HG03139 (cell line): ENCODE measurements at regions not wholly inside any gene's neighbourhood (a gene's known extent, or its start where the extent isn't known, plus 50 kb on each side); places are given as distances from the start of the nearest gene placed in this dataset.

Experiments used
- ATAC-seq: cut with Tn5 transposase; IDR thresholded peaks from one replicate; pipeline ENCODE4 v1.9.1; 2021; ENCODE audit not compliant: unreplicated experiment

- no peak for ATAC-seq
Observed at GRCh38 chr4:124199185-124199584, 513.3 kb downstream of the ANKRD50 start.

GRCh38 chr4:124199755-124200154 is 512.8 kb downstream of the ANKRD50 start:
- ATAC-seq, result no peak

- ATAC-seq, result no peak
Observed at GRCh38 chr4:124201636-124202035, 510.9 kb downstream of the ANKRD50 start.

DNA sequence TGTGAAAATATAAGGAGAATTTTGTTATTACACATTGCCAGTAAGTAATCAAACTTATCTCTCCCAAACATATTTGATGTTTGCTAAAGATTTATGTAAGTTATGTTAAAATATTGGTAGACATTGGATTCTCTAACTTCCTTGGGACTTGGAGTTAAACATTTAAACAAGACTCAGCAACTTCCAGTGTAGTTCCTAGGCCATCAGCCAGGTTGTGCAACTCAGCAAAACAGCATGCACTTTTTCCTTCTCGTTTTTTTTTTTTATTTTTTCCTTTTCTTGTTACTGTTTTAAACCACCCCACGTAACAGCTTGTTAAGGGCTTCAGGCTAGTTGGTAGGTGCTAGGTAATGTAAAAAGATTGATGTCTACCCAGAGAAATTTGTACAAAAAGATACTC is 510.4 kb downstream of the ANKRD50 start:
- no peak for ATAC-seq

DNA sequence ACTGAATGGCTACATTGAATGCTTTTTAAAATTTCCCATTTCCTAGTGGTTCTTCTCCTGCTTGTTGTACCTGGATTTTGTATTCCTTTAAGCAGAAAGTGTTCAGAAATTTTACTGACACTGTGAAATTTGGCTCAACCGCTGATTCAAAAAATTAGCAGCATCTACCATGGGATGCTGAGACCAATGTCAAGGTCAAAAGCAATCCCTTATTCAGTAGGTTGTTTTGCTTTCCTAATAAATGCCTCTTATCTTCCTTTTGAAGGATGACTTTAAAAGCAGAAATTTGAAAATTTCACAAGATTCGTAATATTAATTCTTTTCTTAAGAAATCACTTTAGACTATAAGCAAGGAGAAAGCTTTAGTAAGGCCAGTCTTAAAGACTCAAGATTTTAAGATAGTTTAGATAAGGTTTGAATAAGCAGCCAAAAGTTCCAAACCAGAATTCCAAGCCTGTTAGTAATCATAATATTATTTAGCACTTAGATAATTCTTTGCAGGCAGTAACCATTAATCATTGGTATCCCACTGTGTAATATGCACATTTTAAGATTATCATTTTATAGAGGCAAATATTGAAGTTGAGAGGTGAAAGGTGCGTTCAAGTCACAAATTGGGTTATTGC is 508.8 kb downstream of the ANKRD50 start:
- no peak for ATAC-seq

GRCh38 chr4:124206779-124207605 is 505.5 kb downstream of the ANKRD50 start:
- ATAC-seq, result no peak

GRCh38 chr4:124209211-124209610 is 503.3 kb downstream of the ANKRD50 start:
- no peak for ATAC-seq

DNA sequence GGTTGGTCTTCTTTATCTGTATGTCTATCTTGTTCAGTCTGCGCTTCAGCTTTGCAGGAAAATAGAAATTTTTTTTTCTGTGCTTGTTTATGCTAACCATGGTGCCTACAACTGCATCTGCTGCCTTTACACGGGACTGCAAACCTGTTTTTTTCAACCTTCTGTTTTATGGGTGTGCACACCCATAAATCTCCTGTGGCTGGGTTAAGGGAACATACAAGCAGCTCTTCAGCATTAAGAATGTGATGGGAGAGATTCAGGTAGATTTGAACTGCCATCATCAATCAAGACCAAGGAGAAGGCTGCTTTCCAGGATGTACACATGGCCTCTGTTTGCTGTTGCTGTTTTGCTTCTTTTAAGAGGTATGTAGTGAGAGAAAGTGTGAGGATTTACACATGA is 502.9 kb downstream of the ANKRD50 start:
- no peak for ATAC-seq

- no peak for ATAC-seq
Observed at GRCh38 chr4:124210746-124211145, 501.8 kb downstream of the ANKRD50 start.

DNA sequence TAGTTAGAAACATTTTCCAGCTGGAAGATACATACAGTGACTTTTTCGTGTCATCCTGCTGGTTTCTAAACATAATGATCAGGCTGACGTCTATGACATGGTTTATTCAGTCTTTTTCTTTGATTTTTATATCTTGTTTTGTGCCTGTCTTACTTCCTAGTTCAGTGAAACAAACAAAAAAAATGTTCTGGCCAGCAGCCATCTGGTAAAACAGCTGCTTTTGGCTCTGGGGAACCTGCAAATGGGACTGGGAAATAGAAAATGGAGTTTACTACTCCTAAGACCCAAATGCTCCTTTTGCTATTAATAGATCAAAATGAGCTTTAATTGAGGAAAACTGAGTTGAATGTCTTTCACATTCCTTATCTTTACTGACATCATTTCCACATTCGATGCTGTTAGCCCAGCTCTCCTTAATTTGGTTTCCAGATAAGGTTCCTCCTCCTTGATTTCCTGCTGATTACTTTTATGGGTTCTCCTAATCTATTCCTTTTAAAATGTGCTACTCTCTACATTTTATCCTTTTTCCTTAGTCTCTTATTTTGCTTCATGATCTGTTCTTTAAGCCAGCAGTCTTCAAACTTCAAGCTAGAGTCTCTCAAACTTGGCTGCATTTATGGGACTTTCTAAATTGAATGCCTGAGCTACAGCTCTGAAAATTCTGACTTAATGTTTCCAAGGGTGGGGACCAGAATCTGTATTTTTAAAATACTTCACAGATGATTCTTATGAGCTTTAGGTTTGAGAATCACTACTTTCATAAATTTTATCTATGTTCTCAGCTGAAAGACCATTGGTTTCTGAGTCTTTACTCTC is 499.5 kb downstream of the ANKRD50 start:
- ATAC-seq, result no peak

DNA sequence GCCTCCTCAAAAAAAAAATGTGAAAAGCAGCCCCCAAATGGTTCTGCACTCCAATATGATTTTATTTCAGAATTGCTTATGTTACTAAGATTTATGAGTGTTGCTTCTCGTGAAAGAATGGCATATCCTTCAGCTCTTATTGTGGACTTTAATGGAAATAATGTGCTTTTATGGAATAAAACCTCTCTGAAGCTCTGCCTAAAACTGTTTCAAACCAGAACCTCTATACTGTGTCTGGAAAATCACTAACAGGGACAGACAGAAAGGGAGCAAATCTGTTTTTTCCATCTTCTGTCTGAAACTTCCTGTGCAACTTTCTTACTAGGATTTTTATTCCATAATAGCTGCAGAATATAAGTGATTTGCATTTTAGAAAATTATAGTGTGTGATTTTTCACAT is 493.1 kb downstream of the ANKRD50 start:
- ATAC-seq, result no peak

DNA sequence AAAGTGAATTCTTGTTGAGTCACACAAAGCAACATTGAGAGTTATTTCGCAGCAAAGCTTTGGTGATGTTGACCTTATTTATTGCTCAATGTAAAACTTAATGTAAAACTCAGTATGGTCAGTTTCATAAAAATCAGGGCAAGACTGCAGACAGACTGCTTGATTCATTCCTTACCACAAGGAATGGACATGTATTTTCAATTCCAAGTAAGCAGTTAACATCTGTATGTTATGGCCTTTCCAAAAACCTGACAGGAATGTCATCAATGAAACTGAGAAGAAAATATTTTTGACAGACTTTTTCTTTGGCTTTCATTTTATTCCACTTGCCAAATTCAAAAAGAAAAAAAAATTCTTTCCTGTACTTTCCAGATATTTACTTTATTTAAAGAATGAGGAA is 488.3 kb downstream of the ANKRD50 start:
- ATAC-seq, result no peak

DNA sequence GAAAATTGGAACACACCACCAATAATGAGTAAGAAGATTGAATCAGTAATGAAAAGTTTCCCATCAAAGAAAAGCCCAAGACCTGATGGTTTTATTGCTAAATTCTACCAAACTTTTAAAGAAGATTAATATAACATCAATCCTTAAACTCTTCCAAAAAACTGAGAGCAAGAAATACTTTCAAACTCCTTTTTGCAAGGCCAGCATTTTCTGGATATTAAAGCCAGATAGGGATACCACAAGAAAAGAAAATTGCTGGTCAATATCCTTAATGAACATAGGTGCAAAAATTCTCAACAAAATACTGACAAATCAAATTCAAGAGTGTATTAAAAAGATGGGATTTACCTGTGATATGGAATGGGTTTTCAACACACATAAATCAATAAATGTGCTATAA is 484.6 kb downstream of the ANKRD50 start:
- no peak for ATAC-seq

DNA sequence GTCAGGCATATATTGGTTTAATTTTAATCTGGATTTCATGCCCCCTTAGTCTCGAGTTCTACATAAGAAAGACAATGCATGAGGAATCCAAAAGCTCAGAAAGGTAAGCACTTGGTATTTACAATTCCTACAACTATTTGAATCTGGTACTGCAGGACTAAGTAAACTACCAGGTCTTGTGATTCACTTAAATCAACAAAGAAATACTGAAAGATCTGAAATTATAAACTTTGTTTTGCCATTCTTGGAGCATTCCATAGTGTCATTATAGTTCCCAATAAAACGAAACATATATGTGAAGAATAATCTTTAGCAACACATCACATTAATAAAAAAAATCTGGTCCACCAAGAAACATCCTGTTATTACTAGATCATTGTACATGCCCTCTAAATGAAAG is 482.3 kb downstream of the ANKRD50 start:
- ATAC-seq, result no peak

DNA sequence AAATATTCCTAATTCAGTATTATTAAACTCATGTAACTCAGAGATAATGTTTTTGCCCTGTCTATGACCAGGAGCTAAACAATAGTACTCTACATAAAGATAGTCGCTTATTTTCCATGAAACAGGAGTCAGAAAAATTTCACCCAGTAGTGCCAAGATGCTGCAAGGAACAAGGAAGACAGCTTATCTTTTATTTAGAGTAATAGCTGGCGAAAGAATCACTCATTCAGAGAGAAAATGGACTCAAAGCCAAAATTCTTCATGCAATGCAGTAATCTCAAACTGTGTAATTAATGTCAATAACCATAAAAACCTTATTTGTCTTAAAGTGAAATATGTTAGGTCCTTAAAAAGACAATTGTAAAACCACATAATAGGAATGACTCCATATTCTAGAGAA is 477.8 kb downstream of the ANKRD50 start:
- ATAC-seq, result no peak

DNA sequence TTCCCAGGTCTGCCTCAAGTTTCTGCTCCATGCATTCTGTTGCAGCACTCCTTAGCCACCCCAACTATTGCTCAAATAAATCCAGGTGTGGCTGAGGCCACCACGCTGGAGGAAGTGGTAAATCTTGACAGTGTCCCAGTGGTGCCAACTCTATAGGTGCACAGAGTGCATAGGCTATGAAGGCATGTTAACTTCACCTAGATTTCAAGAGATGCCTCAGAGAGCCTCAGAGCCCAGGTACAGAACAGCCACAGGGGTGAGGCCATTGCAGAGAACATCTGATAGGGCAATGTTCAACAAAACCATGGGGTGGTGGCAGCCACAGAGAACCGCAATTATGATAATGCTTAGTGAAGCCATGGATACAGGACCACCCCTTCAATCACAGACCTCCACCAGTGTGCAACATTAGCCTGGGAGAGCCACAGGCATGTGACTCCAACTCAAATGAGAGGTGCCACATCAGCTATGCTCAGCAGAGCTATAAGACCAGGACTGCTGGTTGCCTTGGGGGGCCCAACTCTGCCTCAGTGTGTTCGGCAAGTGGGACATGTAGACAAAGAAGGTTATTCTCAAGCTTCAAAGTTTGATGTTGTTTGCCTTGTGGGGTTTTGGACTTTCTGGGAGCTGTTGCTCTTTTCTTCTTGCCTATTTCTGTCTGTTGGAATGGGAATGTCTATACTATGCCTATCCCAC is 468.7 kb downstream of the ANKRD50 start:
- no peak for ATAC-seq

DNA sequence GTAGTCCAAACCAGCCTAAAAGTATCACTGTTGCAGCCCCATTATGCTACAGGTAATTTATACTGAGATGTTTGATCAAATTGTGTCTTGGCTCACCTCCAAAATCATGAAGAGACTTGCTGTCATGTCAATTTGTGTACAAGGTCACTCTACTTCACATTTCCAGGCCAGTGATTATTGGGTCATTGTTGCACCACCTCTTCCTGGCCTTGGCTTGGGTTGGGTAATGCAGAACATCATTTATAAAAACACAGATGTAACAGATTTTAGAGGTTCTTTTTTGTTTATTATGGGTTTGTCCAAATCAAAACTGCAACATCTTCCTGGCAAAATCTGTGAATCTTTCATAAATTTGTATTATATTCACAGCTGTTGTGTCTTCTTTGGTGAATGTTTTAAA is 459.5 kb downstream of the ANKRD50 start:
- ATAC-seq, result no peak

DNA sequence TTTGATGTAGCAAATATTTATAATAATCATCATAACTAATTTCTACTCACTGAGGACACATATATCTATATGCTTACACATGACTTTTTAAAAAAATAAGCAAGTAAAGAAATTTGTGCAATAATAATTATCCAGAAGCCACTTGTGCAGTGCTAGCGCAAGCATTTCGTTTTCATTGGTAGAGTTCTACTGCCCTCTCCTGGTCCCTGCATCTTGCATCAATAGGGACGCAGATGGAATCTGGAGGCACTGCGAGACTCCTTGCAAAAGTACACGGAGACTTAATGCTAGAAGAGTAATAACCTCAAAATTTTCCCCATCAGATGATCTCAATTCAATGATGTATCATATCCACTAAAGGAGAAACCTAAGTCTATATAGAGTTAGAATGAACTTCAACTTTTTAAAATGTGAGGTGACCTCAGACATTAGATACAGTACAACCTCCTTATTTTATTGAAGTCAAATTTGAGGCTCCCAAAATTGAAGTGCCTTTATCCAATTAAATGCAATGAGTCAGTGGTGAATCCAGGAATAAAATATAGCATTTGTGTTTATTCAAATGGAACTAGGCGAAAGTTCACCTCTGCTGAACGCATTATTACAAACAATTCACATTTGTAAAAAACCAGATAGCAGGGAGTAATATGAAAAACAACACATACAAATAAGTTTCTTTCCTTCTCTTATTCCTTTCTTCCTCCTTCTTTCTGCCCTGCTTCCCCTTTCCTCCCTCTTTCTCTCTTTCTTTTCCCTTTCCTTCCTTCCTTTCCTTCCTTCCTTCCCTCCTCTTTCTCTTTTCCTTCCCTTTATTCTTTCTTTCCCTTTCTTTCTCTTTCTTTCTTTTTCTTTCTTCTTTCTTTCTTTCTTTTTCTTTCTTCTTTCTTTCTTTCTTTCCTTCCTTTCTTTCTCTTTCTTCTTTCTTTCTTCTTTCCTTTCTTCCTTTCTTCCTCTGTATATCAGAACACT is 450.0 kb downstream of the ANKRD50 start:
- ATAC-seq, result peak; percentile 84

- no peak for ATAC-seq
Observed at GRCh38 chr4:124265701-124266100, 446.8 kb downstream of the ANKRD50 start.

DNA sequence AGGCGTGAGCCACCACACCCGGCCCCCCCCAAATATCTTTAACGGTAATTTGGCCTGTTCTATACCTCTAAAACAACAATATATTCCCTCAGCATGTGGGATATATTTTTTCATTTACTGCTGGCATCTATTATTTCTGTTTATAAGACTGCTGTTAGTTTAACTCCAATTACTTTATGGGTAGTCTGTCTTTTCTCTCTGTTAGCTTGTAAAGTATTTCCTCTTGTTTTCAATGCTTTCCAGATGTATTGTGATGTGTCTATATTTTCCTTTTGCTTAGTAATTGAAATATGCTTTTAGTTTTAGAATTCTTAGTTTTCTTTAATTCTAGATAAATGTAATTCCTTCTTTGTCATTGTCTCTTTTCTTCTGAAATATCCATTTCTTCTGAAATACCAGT is 445.8 kb downstream of the ANKRD50 start:
- no peak for ATAC-seq
